GM10266 (cell line): ENCODE measurements at regions not wholly inside any gene's neighbourhood (a gene's known extent, or its start where the extent isn't known, plus 50 kb on each side); places are given as distances from the start of the nearest gene placed in this dataset.

Experiments used
- DNase-seq: peaks from one replicate; pipeline ENCODE4 v3.0.0; 2012; ENCODE audit errors: extremely low spot score
- TF ChIP-seq, protein P1 (sequence below): IDR thresholded peaks from 2 replicates; pipeline ENCODE4 v1.5.1; 2012; ENCODE audit warnings: mild to moderate bottlenecking, low read depth; ENCODE audit not compliant: control insufficient read depth, insufficient read depth; ENCODE audit errors: missing control alignments

DNA sequence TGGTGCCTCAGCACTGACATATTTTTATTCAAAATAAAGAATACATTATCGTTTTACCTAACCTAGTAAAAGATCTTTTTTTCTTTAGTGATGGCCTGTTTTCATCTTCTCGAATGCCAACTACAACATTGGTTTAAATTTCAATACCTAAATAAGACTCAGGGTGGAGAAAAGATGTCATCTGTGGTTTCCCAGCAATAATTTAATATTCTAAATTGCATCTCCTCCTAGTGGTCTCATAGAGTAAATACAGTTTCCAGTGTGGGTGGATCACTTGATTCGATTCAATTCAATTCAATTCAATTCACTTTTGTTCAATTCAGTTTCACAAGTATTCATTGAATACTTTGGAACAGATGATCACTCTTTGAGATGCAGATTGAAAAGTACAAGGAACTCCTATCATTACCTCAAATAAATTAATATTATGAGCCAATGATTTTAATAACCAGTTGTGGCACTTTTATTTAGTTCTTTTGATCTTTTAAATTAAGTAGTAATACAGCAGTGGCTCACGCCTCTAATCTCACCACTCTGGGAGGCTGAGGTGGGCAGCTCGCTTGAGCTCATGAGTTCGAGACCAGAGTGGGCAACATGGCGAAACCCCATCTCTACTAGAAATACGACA is 427.2 kb downstream of the FAT4 start:
- TF ChIP-seq, protein P1, sequence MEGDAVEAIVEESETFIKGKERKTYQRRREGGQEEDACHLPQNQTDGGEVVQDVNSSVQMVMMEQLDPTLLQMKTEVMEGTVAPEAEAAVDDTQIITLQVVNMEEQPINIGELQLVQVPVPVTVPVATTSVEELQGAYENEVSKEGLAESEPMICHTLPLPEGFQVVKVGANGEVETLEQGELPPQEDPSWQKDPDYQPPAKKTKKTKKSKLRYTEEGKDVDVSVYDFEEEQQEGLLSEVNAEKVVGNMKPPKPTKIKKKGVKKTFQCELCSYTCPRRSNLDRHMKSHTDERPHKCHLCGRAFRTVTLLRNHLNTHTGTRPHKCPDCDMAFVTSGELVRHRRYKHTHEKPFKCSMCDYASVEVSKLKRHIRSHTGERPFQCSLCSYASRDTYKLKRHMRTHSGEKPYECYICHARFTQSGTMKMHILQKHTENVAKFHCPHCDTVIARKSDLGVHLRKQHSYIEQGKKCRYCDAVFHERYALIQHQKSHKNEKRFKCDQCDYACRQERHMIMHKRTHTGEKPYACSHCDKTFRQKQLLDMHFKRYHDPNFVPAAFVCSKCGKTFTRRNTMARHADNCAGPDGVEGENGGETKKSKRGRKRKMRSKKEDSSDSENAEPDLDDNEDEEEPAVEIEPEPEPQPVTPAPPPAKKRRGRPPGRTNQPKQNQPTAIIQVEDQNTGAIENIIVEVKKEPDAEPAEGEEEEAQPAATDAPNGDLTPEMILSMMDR: peak; percentile 14
- DNase-seq: peak; percentile 22

DNA sequence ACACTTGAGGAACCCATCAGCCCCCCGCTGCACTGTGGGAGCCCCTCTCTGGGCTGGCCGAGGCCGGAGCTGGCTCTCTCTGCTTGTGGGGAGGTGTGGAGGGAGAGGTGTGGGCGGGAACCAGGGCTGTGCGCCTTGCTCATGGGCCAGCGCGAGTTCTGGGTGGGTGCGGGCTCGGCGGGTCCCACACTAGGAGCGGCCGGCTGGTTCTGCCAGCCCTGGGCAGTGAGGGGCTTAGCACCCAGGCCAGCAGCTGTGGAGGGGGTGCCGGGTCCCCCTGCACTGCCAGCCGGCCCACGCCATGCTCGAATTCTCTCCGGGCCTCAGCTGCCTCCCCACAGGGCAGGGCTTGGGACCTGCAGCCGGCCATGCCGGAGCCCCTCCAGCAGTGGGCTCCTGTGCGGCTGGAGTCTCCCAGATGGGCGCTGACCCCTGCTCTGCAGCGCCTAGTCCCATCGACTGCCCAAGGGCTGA is 430.2 kb downstream of the FAT4 start:
- TF ChIP-seq, protein P1: no peak
- DNase-seq: no peak

DNA sequence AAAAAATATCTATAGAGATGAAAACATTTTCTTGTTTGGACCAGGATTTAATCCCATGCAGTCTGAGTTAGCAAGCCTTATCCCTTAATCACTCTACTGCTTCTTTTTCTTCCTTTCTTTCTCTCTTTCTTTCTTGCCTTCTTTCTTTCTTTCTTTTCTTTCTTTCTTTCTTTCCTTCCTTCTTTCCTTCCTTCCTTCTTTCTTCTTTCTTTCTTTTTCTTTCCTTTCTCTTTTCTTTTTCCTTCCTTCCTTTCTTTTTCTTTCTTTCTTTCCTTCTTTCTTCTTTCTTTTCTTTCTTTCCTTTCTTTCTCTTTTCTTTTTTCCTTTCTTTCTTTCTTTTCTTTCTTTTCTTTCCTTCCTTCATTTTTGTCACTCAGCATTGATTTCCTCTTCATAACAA is 434.6 kb downstream of the FAT4 start:
- TF ChIP-seq, protein P1: no peak

DNA sequence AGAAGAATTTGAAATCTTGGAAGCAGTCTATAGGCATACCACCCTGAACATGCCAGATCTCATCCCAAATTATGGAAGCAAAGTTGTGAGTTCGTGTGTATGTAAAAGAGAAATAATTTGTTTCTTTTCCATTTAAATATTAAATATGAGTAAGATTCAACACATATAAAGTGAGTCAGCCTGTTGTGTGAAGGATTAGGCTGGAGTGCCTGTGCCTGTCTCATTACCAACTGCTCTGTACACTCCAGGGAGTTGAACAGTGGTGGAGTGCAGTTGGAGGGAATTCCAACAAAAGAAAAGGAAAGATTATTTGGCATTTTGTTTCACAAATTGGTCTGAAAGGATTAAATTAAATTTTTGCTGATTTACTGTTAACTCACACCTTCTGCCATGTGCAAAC is 435.6 kb downstream of the FAT4 start:
- no peak for DNase-seq
- TF ChIP-seq, protein P1: no peak

More for the DNA sequence above, 434.6 kb downstream of the FAT4 start:
- DNase-seq: no peak

DNA sequence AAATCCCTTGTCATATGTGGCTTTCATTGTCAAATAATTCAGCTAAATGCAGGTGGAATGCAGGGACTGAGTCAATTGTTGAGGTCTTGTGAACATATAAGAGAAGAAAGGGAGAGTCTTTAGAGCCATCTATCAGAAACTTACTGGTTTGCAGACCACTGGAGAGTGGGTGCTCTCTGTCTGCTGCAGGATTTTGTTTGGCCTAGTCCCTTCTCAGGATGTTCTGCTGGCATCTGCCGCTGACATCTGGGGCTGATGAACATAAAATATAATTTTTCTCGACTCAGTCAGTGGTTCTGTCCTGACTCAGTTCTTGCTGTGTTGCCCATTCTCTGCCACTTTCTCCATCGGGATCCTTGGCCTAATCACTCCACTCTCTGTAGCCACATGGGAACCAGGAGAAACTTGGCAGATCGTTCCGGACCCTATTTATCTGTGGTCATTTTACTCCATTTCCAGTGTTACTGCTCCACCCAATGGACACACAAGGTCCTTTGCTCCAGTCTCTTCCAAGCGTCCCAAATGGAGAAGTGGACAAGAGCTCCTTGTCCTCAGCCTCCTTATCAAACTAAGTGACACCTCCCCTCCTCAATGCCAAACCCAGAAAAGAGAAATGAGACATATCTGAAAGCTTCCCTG is 436.2 kb downstream of the FAT4 start:
- DNase-seq: no peak
- TF ChIP-seq, protein P1: no peak

DNA sequence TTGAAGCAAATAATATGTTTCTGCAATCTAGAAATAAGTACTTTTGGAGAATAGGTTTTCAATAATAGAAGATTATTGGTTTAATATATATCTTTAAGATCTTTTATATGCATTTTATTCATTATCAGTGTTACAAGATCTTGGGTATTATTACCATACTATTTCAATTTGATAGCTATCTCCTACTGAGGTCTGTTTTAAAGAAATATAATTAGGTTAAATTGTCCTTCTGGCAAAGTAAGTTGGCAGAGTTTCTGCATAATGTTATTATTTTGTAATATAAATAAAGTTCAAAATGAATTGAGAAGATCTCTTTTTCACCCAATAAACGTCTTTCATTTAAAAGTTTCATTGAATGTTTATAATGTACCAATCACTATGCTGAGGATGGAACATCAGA is 443.7 kb downstream of the FAT4 start:
- no peak for DNase-seq
- TF ChIP-seq, protein P1: no peak

DNA sequence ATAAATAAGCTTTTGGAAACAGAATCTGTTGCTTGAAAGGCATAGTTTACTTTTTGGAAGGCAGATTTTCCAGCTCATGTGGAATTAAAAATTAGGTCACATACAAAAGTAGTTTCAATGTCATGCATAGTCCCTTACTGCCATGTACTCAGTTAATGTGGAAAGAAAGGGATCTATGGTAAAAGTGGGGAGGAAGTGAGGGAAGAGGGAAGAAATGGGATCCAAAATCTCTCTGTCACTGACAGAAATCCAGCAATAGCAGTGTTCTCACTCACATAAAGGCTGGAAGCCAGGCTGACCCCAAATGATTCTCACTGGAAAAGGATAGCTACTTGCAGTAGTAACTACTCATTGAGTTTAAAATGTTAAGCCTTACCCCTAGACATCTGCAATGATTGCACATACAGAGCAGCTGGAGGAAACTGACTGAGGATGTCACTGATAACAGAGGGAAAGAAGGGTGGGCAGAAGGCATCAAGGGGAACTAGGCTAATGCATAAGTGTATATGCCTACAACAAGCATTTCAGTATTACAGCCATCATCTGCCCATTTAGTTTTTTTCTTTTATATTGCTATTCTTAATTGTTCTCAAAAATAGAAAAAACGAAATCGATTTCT is 445.6 kb downstream of the FAT4 start:
- no peak for DNase-seq
- TF ChIP-seq, protein P1: no peak
